Panc1 (cell line): ENCODE measurements at regions not wholly inside any gene's neighbourhood (a gene's known extent, or its start where the extent isn't known, plus 50 kb on each side); places are given as distances from the start of the nearest gene placed in this dataset.

Experiments used
- ATAC-seq: fragments of 200-7000 bp; cut with Tn5 transposase; 2 replicates; pipeline ENCODE4 v1.9.1; 2020; ENCODE audit warnings: mild to moderate bottlenecking, moderate library complexity
- BruUV-seq: library from RNA; stranded (reverse); fragments of 400-500 nt; replicated peaks from 2 replicates; lab custom pipeline; 2021; lab: Mats Ljungman, UMichigan
- CTCF ChIA-PET: fragments of 300-600 bp; sonication (Branson Sonifier 250); formaldehyde crosslinking; loops from one replicate; lab custom pipeline; 2022; ENCODE audit warnings: antibody characterized with exemption; lab: Charles Lee
- POLR2A ChIA-PET: fragments of 300-600 bp; sonication (Branson Sonifier 250); formaldehyde crosslinking; loops from one replicate; lab custom pipeline; 2022; ENCODE audit warnings: antibody characterized with exemption; lab: Charles Lee
- DNase-seq: peaks from one replicate; pipeline ENCODE4 v3.0.0-alpha.2; 2010; ENCODE audit warnings: low read depth, low spot score
- H3K27ac ChIP-seq: 2 replicates; pipeline ENCODE4 v1.5.1; 2011; ENCODE audit warnings: mild to moderate bottlenecking, low read length, inconsistent platforms
- H3K27me3 ChIP-seq: fragments of 200-500 bp; sonication (Bioruptor generic); 2 replicates; pipeline ENCODE4 v1.6.0; 2014; ENCODE audit warnings: low read length, inconsistent platforms; ENCODE audit not compliant: control insufficient read depth, insufficient read depth
- H3K36me3 ChIP-seq: fragments of 200-500 bp; sonication (Bioruptor generic); 2 replicates; pipeline ENCODE4 v1.5.1; 2014; ENCODE audit warnings: inconsistent platforms, mild to moderate bottlenecking, low read length, moderate library complexity; ENCODE audit not compliant: control insufficient read depth, insufficient read depth
- H3K4me1 ChIP-seq: 2 replicates; pipeline ENCODE4 v1.5.1; 2011; ENCODE audit warnings: inconsistent platforms, mild to moderate bottlenecking, low read length, moderate library complexity; ENCODE audit not compliant: control insufficient read depth, insufficient read depth
- H3K4me3 ChIP-seq, 2 experiments: 2 replicates each; pipeline ENCODE4 v1.5.1; 2011 to 2012; ENCODE audit warnings: low read depth in 2 of 2, low read length in 2 of 2, mild to moderate bottlenecking in 2 of 2, inconsistent platforms in 1 of 2, moderate library complexity in 1 of 2
- H3K9me3 ChIP-seq: fragments of 200-500 bp; sonication (Bioruptor generic); 2 replicates; pipeline ENCODE4 v1.5.1; 2014; ENCODE audit warnings: low read depth, mild to moderate bottlenecking, inconsistent platforms, low read length, moderate library complexity; ENCODE audit not compliant: control insufficient read depth, insufficient read depth
- POLR2AphosphoS5 ChIP-seq: IDR thresholded peaks from 2 replicates; pipeline ENCODE4 v1.6.1; 2012; ENCODE audit warnings: mild to moderate bottlenecking, low read depth, low read length, moderate library complexity
- REST ChIP-seq, 2 experiments: IDR thresholded peaks; 2 replicates each; pipeline ENCODE4 v1.6.1; 2011 to 2012; ENCODE audit warnings: low read depth in 2 of 2, control low read depth in 1 of 2, low read length in 1 of 2, mild to moderate bottlenecking in 1 of 2, moderate library complexity in 1 of 2; ENCODE audit not compliant: insufficient read depth in 1 of 2
- SIN3A ChIP-seq: IDR thresholded peaks from 2 replicates; pipeline ENCODE4 v1.6.1; 2012; ENCODE audit warnings: low read depth, mild to moderate bottlenecking, low read length, moderate library complexity, borderline replicate concordance; ENCODE audit not compliant: insufficient read depth
- TCF7L2 ChIP-seq: IDR thresholded peaks from 2 replicates; pipeline ENCODE4 v1.6.1; 2011; ENCODE audit warnings: mild to moderate bottlenecking, low read depth, low read length, inconsistent platforms
- in situ Hi-C: cut with HindIII; loops from 2 replicates; pipeline ENCODE4 v1.10.0; 2016; ENCODE audit warnings: low sequenced_read_pairs, low pct_unique_long_range_greater_than_20kb
- intact Hi-C: fragments of 100-400 bp; cut with micrococcal nuclease; formaldehyde crosslinking; loops from one replicate; pipeline ENCODE4 v1.10.0; 2022; ENCODE audit not compliant: unreplicated experiment
- TF ChIP-seq, protein P1 (sequence below): fragments of 450-650 bp; IDR thresholded peaks from 2 replicates; pipeline ENCODE4 v1.5.1; 2017; ENCODE audit warnings: mild to moderate bottlenecking

GRCh38 chr2:163265562-163265961 lies 427.0 kb upstream of the KCNH7 start:
- H3K4me1 ChIP-seq, result no peaks in the 10 kb centered on the region
- ChIA-PET POLR2A (no interaction called here), CTCF (no interaction called here)
- H3K4me3 ChIP-seq, result no peak overlapping the region
- H3K9me3 ChIP-seq, result no peaks in the 10 kb centered on the region
- H3K36me3 ChIP-seq, result no peaks in the 10 kb centered on the region
- no peak overlapping the region for H3K27ac ChIP-seq
- no TSS peak for BruUV-seq
- in situ Hi-C loops, result no loop called here
- TF ChIP-seq REST (IDR thresholded peaks at IDR 0.05; ENCODE audit: insufficient read depth in 1 of 2, low read depth in 2 of 2, low read length in 1 of 2), result no peak
- TF ChIP-seq, protein P1, sequence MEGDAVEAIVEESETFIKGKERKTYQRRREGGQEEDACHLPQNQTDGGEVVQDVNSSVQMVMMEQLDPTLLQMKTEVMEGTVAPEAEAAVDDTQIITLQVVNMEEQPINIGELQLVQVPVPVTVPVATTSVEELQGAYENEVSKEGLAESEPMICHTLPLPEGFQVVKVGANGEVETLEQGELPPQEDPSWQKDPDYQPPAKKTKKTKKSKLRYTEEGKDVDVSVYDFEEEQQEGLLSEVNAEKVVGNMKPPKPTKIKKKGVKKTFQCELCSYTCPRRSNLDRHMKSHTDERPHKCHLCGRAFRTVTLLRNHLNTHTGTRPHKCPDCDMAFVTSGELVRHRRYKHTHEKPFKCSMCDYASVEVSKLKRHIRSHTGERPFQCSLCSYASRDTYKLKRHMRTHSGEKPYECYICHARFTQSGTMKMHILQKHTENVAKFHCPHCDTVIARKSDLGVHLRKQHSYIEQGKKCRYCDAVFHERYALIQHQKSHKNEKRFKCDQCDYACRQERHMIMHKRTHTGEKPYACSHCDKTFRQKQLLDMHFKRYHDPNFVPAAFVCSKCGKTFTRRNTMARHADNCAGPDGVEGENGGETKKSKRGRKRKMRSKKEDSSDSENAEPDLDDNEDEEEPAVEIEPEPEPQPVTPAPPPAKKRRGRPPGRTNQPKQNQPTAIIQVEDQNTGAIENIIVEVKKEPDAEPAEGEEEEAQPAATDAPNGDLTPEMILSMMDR, result no peak
- TF ChIP-seq TCF7L2, result no peak
- TF ChIP-seq SIN3A, result no peak
- TF ChIP-seq POLR2AphosphoS5, result no peak
- H3K27me3 ChIP-seq, result no peaks in the 10 kb centered on the region
- DNase-seq (no peak), ATAC-seq (no peak)
- intact Hi-C loops, result no loop called here

DNA sequence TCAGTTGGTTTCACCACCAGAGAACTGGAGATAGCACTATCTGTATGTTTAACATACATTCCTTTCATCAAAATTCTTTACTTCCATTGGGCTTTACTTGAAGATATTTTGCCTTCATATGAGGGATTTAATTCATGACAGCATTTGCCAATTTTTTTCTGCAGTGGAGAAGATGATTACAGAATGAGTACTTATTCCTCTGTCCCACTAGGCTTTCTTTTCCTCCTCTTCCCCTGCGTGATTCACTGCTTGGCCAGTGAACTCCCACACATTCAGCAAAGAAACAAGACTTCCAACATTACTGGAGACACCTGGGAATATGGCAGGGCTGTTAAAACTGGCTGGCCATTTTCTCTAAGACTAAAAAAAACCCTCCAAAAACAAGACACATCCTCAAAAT lies 425.8 kb upstream of the KCNH7 start:
- DNase-seq (no peak), ATAC-seq (no peak)
- in situ Hi-C loops, result no loop called here
- Histone ChIP-seq H3K4me1 (no peaks in the 10 kb centered on the region), H3K9me3 (no peaks in the 10 kb centered on the region), H3K36me3 (no peaks in the 10 kb centered on the region), H3K4me3 (no peak overlapping the region), H3K27me3 (no peaks in the 10 kb centered on the region), H3K27ac (no peak overlapping the region)
- intact Hi-C loops, result no loop called here
- TF ChIP-seq REST (IDR thresholded peaks at IDR 0.05; ENCODE audit: insufficient read depth in 1 of 2, low read depth in 2 of 2, low read length in 1 of 2) (no peak), SIN3A (no peak), POLR2AphosphoS5 (no peak), TCF7L2 (no peak)
- TF ChIP-seq, protein P1, result no peak
- BruUV-seq, result no TSS peak
- ChIA-PET POLR2A (no interaction called here), CTCF (no interaction called here)
